Esophagus squamous epithelium (tissue), 5 donors: ENCODE measurements at regions not wholly inside any gene's neighbourhood (a gene's known extent, or its start where the extent isn't known, plus 50 kb on each side); places are given as distances from the start of the nearest gene placed in this dataset.
"Not testable (repeated sequence)": the region's sequence is repeated elsewhere in the genome, so short reads cannot be mapped to it uniquely, and the experiment has no call there.

Source experiments
- DNase-seq: peaks from one replicate; lab custom pipeline; 2025; lab: John Stamatoyannopoulos, UW
- H3K27ac ChIP-seq, 4 donors: fragments of 200-600 bp; sonication (generic); one replicate each; pipeline ENCODE4 v1.5.1; 2016 to 2019; ENCODE audit warnings: mild to moderate bottlenecking in 1 of 4
- H3K27me3 ChIP-seq, 4 donors: fragments of 200-600 bp; sonication (generic); 1 replicate in 3 of 4; 2 replicates in 1 of 4; pipeline versions ENCODE4 v1.5.1 to v1.6.0; 2017 to 2021; ENCODE audit warnings: antibody characterized with exemption in 1 of 4
- H3K36me3 ChIP-seq, 3 donors: fragments of 200-600 bp; sonication (generic); one replicate each; pipeline ENCODE4 v1.5.1; 2016 to 2019
- H3K4me1 ChIP-seq, 3 donors: fragments of 200-600 bp; sonication (generic); one replicate each; pipeline ENCODE4 v1.5.1; 2017 to 2019
- H3K4me3 ChIP-seq, 4 donors: fragments of 200-600 bp; sonication (generic); 1 replicate in 3 of 4; 2 replicates in 1 of 4; pipeline ENCODE4 v1.5.1; 2016 to 2019; ENCODE audit warnings: mild to moderate bottlenecking in 2 of 4, moderate library complexity in 1 of 4
- H3K9me3 ChIP-seq, 3 donors: fragments of 200-600 bp; sonication (generic); one replicate each; pipeline ENCODE4 v1.5.1; 2016 to 2019
- CTCF ChIP-seq, 6 experiments: fragments of 450-650 bp in 4 of 6; fragments of 200-600 bp in 2 of 6; sonication (generic) in 2 of 6; IDR thresholded peaks; one replicate each; pipeline ENCODE4 v1.5.1; 2016 to 2019; ENCODE audit warnings: antibody characterized with exemption in 6 of 6, mild to moderate bottlenecking in 4 of 6, moderate library complexity in 4 of 6
- POLR2A ChIP-seq, 4 donors: fragments of 450-650 bp; IDR thresholded peaks; one replicate each; pipeline ENCODE4 v1.6.1; 2017; ENCODE audit warnings: antibody characterized with exemption in 4 of 4, mild to moderate bottlenecking in 4 of 4, moderate library complexity in 3 of 4
- WGBS, 2 donors: methylation state at CpG; one replicate each; pipeline ENCODE4 v1.1.5; 2018; 5-methylcytosine and 5-hydroxymethylcytosine counted together
- intact Hi-C: fragments of 100-400 bp; cut with DNase I; formaldehyde crosslinking; loops from one replicate; pipeline ENCODE4 v1.15.0; 2022
- small RNA-seq, 4 donors: library from RNA; depleted of rRNA; stranded (forward); fragments of <200 nt; gene quantifications; one replicate each; pipeline ENCODE3, GENCODE V24; 2016
- donor health status: DM: yes; HTN: yes; CAD: no.

GRCh38 chr14:89469210-89470198 lies 52.5 kb upstream of the FOXN3 start:
- peak overlapping the region in 1 of 4 donors; percentile 34 for H3K27ac ChIP-seq

DNA sequence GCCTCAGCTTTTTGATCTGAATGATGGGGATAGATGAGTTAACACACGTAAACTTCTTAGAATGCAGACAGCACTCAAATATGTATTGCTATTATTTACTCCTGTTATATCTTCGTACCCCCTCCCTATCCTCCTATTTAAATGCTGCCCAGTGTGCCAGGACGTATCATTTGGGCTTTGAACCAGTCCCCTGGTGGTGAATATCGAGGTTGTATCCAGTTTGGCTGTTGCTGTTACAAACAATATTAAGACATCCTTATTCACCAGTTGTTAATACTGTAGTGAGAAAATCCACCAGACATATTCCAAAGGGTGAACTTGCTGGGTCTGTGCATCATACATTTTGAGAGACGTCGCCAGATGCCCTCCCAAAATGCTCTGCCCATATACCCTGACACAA lies 51.5 kb upstream of the FOXN3 start:
- Histone ChIP-seq H3K27me3 (no peaks in the 10 kb centered on the region), H3K4me3 (no peak overlapping the region), H3K9me3 (no peaks in the 10 kb centered on the region), H3K27ac (no peak overlapping the region), H3K36me3 (no peaks in the 10 kb centered on the region), H3K4me1 (peaks cover 4 to 27% (median 5%) of the 10 kb centered on the region in 3 donors)
- TF ChIP-seq POLR2A (IDR thresholded peaks at IDR 0.05) = no peak
- TF ChIP-seq CTCF (IDR thresholded peaks at IDR 0.05) = no peak
- DNase-seq = no peak
- intact Hi-C loops = no loop called here
- WGBS, 2 donors = 95 to 97% methylated on average over 6 of the region's 6 CpGs

More at GRCh38 chr14:89469210-89470198, 52.5 kb upstream of the FOXN3 start:
- Histone ChIP-seq H3K4me3 (no peak overlapping the region), H3K27me3 (no peaks in the 10 kb centered on the region), H3K9me3 (no peaks in the 10 kb centered on the region), H3K36me3 (no peaks in the 10 kb centered on the region), H3K4me1 (peaks cover 4 to 27% (median 5%) of the 10 kb centered on the region in 3 donors)
- TF ChIP-seq POLR2A (IDR thresholded peaks at IDR 0.05) (no peak), CTCF (IDR thresholded peaks at IDR 0.05) (no peak)
- no peak for DNase-seq
- intact Hi-C loops = no loop called here
- WGBS, 2 donors = 80 to 82% methylated on average over 11 to 17 of the region's 18 CpGs

DNA sequence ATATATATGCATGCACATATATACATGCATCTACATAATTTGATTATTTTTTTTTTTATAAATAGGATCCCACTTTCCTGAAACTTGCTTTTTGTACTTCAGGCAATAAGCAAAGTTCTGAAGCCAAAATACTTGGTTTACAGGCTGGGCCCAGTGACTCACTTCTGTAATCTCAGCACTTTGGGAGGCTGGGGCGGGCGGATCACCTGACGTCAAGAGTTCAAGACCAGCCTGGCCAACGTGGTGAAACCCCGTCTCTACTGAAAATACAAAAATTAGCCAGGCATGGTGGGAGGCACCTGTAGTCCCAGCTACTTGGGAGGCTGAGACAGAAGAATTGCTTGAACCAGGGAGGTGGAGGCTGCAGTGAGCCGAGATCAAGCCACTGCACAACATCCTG lies 51.0 kb upstream of the FOXN3 start:
- H3K4me3 ChIP-seq, DNase-seq, intact Hi-C loops, H3K27me3 ChIP-seq, H3K9me3 ChIP-seq, H3K27ac ChIP-seq, H3K36me3 ChIP-seq: not testable (repeated sequence)
- H3K4me1 ChIP-seq = peaks cover 4 to 27% (median 5%) of the 10 kb centered on the region in 3 donors
- WGBS, 2 donors = 55 to 78% methylated on average over 1 to 6 of the region's 6 CpGs

GRCh38 chr14:89466944-89467343 lies 49.9 kb upstream of the FOXN3 start:
- TF ChIP-seq POLR2A (IDR thresholded peaks at IDR 0.05) (no peak), CTCF (IDR thresholded peaks at IDR 0.05) (no peak)
- whole genome bisulfite sequencing, 2 donors = 35 to 50% methylated on average over 7 to 12 of the region's 14 CpGs
- H3K4me1 ChIP-seq = peaks cover 4 to 27% (median 5%) of the 10 kb centered on the region in 3 donors
- no peaks in the 10 kb centered on the region for H3K27me3 ChIP-seq
- H3K36me3 ChIP-seq = no peaks in the 10 kb centered on the region
- H3K27ac ChIP-seq = peak overlapping the region in 3 of 4 donors; percentile 8 to 41 (median 35)
- DNase-seq = no peak
- no peaks in the 10 kb centered on the region for H3K9me3 ChIP-seq
- intact Hi-C loops = no loop called here
- H3K4me3 ChIP-seq = peak overlapping the region in 1 of 4 donors; percentile 40

Small RNA genes in the stretch of these regions (small RNA-seq; reads per million reads assigned to genes)
- gene RF00019 (0 reads per million in 4 donors), gene RN7SKP107 (0 reads per million in 4 donors)
